ENCODE measurements at regions not wholly inside any gene's neighbourhood (a gene's known extent, or its start where the extent isn't known, plus 50 kb on each side); places are given as distances from the start of the nearest gene placed in this dataset.

DNA sequence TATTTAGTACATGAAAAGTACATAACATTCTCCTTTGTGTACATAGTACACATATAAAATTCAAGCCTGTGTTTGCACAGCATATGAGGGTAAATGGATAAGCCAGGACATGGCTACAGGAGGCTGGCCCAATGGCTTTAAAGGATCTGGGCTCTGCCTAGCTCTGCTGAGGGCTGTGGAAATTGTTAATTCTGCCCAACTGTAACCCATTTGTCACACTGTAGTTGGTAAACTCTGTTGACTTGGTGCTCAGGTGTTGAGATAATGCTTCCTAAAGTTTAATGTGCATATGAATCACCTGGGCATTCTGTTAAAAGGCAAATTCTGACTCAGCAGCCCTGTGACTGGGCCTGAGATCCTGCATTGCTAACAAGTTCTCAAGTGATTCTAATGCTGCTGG is 196.5 kb upstream of the ZPLD1 start:
- TF ChIP-seq, protein P1, sequence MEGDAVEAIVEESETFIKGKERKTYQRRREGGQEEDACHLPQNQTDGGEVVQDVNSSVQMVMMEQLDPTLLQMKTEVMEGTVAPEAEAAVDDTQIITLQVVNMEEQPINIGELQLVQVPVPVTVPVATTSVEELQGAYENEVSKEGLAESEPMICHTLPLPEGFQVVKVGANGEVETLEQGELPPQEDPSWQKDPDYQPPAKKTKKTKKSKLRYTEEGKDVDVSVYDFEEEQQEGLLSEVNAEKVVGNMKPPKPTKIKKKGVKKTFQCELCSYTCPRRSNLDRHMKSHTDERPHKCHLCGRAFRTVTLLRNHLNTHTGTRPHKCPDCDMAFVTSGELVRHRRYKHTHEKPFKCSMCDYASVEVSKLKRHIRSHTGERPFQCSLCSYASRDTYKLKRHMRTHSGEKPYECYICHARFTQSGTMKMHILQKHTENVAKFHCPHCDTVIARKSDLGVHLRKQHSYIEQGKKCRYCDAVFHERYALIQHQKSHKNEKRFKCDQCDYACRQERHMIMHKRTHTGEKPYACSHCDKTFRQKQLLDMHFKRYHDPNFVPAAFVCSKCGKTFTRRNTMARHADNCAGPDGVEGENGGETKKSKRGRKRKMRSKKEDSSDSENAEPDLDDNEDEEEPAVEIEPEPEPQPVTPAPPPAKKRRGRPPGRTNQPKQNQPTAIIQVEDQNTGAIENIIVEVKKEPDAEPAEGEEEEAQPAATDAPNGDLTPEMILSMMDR (IDR thresholded peaks at IDR 0.05) = no peak
- no peak for TF ChIP-seq POLR2A (IDR thresholded peaks at IDR 0.05)
